Nephron progenitor cell (in vitro differentiated cells): ENCODE measurements at regions not wholly inside any gene's neighbourhood (a gene's known extent, or its start where the extent isn't known, plus 50 kb on each side); places are given as distances from the start of the nearest gene placed in this dataset.
"Not testable (repeated sequence)": the region's sequence is repeated elsewhere in the genome, so short reads cannot be mapped to it uniquely, and the experiment has no call there.

Experiments
- DNase-seq: peaks from one replicate; pipeline ENCODE4 v3.0.0; 2021
- H3K27ac Mint-ChIP-seq: 2 replicates; pipeline ENCODE4 v1.8.0; 2021; ENCODE audit warnings: mild to moderate bottlenecking, moderate library complexity, mixed read lengths
- H3K27me3 Mint-ChIP-seq: 2 replicates; pipeline ENCODE4 v1.8.0; 2021; ENCODE audit warnings: mild to moderate bottlenecking, low read depth, mixed read lengths; ENCODE audit not compliant: poor library complexity
- H3K36me3 Mint-ChIP-seq: 2 replicates; pipeline ENCODE4 v1.8.0; 2021; ENCODE audit warnings: low read depth, mixed read lengths
- H3K4me1 Mint-ChIP-seq: 2 replicates; pipeline ENCODE4 v1.8.0; 2021; ENCODE audit warnings: mixed read lengths
- H3K4me3 Mint-ChIP-seq: 2 replicates; pipeline ENCODE4 v1.8.0; 2021; ENCODE audit warnings: mild to moderate bottlenecking, moderate library complexity, mixed read lengths
- H3K9me3 Mint-ChIP-seq: 2 replicates; pipeline ENCODE4 v1.8.0; 2021; ENCODE audit warnings: mild to moderate bottlenecking, moderate library complexity, mixed read lengths
- CTCF ChIP-seq: fragments of 200-600 bp; sonication (generic); IDR thresholded peaks from 2 replicates; pipeline ENCODE4 v1.5.0; 2021; ENCODE audit warnings: antibody characterized with exemption

GRCh38 chr10:117457071-117457810 is 82.0 kb upstream of the PDZD8 start:
- Mint-ChIP-seq H3K36me3 (peaks cover 7% of the 10 kb centered on the region), H3K9me3 (peaks cover 16% of the 10 kb centered on the region), H3K4me1 (peaks cover 41% of the 10 kb centered on the region), H3K27me3 (peaks cover 11% of the 10 kb centered on the region), H3K4me3 (no peak overlapping the region), H3K27ac (no peak overlapping the region)
- no peak for TF ChIP-seq CTCF
- no peak for DNase-seq

- Mint-ChIP-seq H3K4me1 (peaks cover 27% of the 10 kb centered on the region), H3K27me3 (peaks cover 11% of the 10 kb centered on the region), H3K27ac (no peak overlapping the region), H3K4me3 (no peak overlapping the region), H3K36me3 (peaks cover 7% of the 10 kb centered on the region), H3K9me3 (peaks cover 16% of the 10 kb centered on the region)
- TF ChIP-seq CTCF: no peak
- DNase-seq: no peak
Measured at GRCh38 chr10:117455346-117455745, 80.1 kb upstream of the PDZD8 start.

GRCh38 chr10:117454502-117454901 is 79.3 kb upstream of the PDZD8 start:
- Mint-ChIP-seq H3K4me1 (peaks cover 22% of the 10 kb centered on the region), H3K27me3 (peaks cover 13% of the 10 kb centered on the region), H3K4me3 (no peak overlapping the region), H3K9me3 (peaks cover 16% of the 10 kb centered on the region), H3K27ac (no peak overlapping the region), H3K36me3 (peaks cover 7% of the 10 kb centered on the region)
- DNase-seq: no peak
- no peak for TF ChIP-seq CTCF

- peaks cover 23% of the 10 kb centered on the region for H3K4me1 Mint-ChIP-seq
- DNase-seq, H3K27me3 Mint-ChIP-seq, H3K4me3 Mint-ChIP-seq, H3K27ac Mint-ChIP-seq, H3K36me3 Mint-ChIP-seq: not testable (repeated sequence)
- H3K9me3 Mint-ChIP-seq: peaks cover 16% of the 10 kb centered on the region
Measured at GRCh38 chr10:117453484-117453883, 78.2 kb upstream of the PDZD8 start.

- H3K27me3 Mint-ChIP-seq: peaks cover 10% of the 10 kb centered on the region
- peaks cover 14% of the 10 kb centered on the region for H3K4me1 Mint-ChIP-seq
- no peak overlapping the region for H3K4me3 Mint-ChIP-seq
- peaks cover 7% of the 10 kb centered on the region for H3K36me3 Mint-ChIP-seq
- no peak for DNase-seq
- H3K27ac Mint-ChIP-seq: no peak overlapping the region
- H3K9me3 Mint-ChIP-seq: peaks cover 31% of the 10 kb centered on the region
- TF ChIP-seq CTCF: no peak
Measured at GRCh38 chr10:117450940-117451339, 75.7 kb upstream of the PDZD8 start.

- Mint-ChIP-seq H3K36me3 (peaks cover 7% of the 10 kb centered on the region), H3K9me3 (peaks cover 40% of the 10 kb centered on the region), H3K4me1 (peaks cover 14% of the 10 kb centered on the region), H3K27ac (no peak overlapping the region), H3K4me3 (no peak overlapping the region), H3K27me3 (peaks cover 8% of the 10 kb centered on the region)
- no peak for TF ChIP-seq CTCF
- DNase-seq: no peak
Measured at GRCh38 chr10:117449636-117450035, 74.4 kb upstream of the PDZD8 start.
